Cardiac muscle cell (in vitro differentiated cells and primary cell): ENCODE measurements at regions not wholly inside any gene's neighbourhood (a gene's known extent, or its start where the extent isn't known, plus 50 kb on each side); places are given as distances from the start of the nearest gene placed in this dataset.

ENCODE experiments used
- DNase-seq, 2 donors: peaks; one replicate each; pipeline versions ENCODE4 v3.0.0 to v3.0.0-alpha.2; 2010 to 2017; ENCODE audit warnings: low read depth in 1 of 2, low spot score in 1 of 2
- H3K27ac ChIP-seq: fragments of 200-600 bp; sonication (generic); 2 replicates; pipeline ENCODE4 v1.5.1; 2016
- H3K27me3 ChIP-seq: fragments of 200-600 bp; sonication (generic); 2 replicates; pipeline ENCODE4 v1.6.0; 2016; ENCODE audit warnings: control low read depth
- H3K36me3 ChIP-seq: fragments of 200-600 bp; sonication (generic); 2 replicates; pipeline ENCODE4 v1.5.1; 2016; ENCODE audit warnings: control low read depth
- H3K4me1 ChIP-seq: fragments of 200-600 bp; sonication (generic); 2 replicates; pipeline ENCODE4 v1.8.1; 2017; ENCODE audit warnings: low read depth, mild to moderate bottlenecking, mixed run types
- H3K4me3 ChIP-seq: fragments of 200-600 bp; sonication (generic); 2 replicates; pipeline ENCODE4 v1.5.1; 2016; ENCODE audit warnings: mild to moderate bottlenecking
- H3K9me3 ChIP-seq: fragments of 200-600 bp; sonication (generic); 2 replicates; pipeline ENCODE4 v1.5.1; 2017; ENCODE audit warnings: low read depth, mild to moderate bottlenecking, control low read depth
- TF ChIP-seq, protein P1 (sequence below): IDR thresholded peaks from 2 replicates; pipeline ENCODE4 v1.5.1; 2012; ENCODE audit warnings: low read depth, mild to moderate bottlenecking, low read length

DNA sequence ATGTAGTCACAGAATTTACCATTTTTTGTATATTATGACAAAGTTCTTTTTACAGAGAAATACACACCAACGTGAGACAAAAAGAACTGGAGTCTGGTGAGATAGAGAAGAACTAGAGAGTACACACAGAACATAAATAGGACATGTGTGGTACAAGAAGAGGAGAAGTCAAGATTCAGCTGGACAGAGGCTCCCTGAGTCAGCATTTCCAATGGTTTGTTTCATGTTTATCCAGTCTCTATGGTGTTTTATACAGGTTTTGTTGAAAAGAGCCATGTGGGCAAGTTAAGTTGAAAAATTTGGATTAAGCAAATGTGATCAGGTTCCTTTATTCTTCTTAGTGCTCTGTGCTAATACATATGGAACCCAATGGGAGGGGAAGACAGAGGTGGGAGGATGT is 105.5 kb upstream of the AKR1E2 start:
- Histone ChIP-seq H3K4me3 (no peak overlapping the region), H3K27me3 (no peaks in the 10 kb centered on the region), H3K27ac (no peak overlapping the region), H3K4me1 (no peaks in the 10 kb centered on the region), H3K36me3 (no peaks in the 10 kb centered on the region), H3K9me3 (no peaks in the 10 kb centered on the region)
- TF ChIP-seq, protein P1, sequence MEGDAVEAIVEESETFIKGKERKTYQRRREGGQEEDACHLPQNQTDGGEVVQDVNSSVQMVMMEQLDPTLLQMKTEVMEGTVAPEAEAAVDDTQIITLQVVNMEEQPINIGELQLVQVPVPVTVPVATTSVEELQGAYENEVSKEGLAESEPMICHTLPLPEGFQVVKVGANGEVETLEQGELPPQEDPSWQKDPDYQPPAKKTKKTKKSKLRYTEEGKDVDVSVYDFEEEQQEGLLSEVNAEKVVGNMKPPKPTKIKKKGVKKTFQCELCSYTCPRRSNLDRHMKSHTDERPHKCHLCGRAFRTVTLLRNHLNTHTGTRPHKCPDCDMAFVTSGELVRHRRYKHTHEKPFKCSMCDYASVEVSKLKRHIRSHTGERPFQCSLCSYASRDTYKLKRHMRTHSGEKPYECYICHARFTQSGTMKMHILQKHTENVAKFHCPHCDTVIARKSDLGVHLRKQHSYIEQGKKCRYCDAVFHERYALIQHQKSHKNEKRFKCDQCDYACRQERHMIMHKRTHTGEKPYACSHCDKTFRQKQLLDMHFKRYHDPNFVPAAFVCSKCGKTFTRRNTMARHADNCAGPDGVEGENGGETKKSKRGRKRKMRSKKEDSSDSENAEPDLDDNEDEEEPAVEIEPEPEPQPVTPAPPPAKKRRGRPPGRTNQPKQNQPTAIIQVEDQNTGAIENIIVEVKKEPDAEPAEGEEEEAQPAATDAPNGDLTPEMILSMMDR = no peak
- peak in 1 of 2 donors; percentile 19 for DNase-seq

GRCh38 chr10:4719671-4720070 is 106.3 kb upstream of the AKR1E2 start:
- Histone ChIP-seq H3K9me3 (no peaks in the 10 kb centered on the region), H3K27ac (no peak overlapping the region), H3K27me3 (no peaks in the 10 kb centered on the region), H3K4me3 (no peak overlapping the region), H3K4me1 (no peaks in the 10 kb centered on the region), H3K36me3 (no peaks in the 10 kb centered on the region)
- DNase-seq = no peak
- TF ChIP-seq, protein P1 = no peak

DNA sequence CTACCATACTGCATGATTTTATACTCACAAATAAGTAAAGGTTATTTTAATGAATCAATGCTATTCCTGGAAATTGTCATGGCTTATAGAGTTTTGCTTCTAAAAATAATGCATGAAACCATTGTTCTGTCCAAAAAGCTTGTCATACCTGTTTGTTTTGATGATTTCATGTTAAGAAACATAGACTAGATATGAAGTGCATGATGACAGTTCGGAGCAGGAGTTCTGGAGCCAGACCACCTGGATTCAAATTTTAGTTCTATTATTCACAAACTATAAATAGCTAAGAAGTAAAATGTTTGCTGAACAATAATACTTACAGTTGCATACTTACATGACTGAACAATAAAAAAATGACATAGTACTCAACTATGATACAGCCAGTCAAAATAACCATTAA is 107.0 kb upstream of the AKR1E2 start:
- no peak overlapping the region for H3K27ac ChIP-seq
- no peak for DNase-seq
- no peaks in the 10 kb centered on the region for H3K9me3 ChIP-seq
- TF ChIP-seq, protein P1 = no peak
- no peaks in the 10 kb centered on the region for H3K36me3 ChIP-seq
- no peaks in the 10 kb centered on the region for H3K4me1 ChIP-seq
- no peak overlapping the region for H3K4me3 ChIP-seq
- H3K27me3 ChIP-seq = no peaks in the 10 kb centered on the region

GRCh38 chr10:4718544-4718943 is 107.5 kb upstream of the AKR1E2 start:
- H3K27me3 ChIP-seq = no peaks in the 10 kb centered on the region
- no peaks in the 10 kb centered on the region for H3K9me3 ChIP-seq
- no peak overlapping the region for H3K27ac ChIP-seq
- TF ChIP-seq, protein P1 = no peak
- H3K36me3 ChIP-seq = no peaks in the 10 kb centered on the region
- no peaks in the 10 kb centered on the region for H3K4me1 ChIP-seq
- DNase-seq = no peak
- no peak overlapping the region for H3K4me3 ChIP-seq

DNA sequence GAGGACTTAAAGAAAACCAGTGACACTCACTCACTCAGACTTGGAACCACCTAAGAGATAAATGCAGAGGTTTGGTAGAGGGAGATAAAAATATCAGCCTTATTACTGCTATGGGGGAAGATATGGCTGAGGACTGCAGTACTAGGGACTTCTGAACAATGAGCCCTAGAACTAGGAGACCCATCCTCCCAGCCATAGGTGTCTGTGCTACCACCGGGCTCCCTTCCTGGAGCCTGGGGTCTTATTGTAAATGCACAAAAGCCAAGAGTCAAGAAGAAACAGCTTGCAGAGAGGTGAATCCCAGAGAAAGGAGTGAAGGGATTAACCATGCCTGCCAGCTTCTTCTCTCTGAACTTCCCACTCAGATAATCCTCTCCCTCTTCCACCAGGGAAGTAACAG is 108.3 kb upstream of the AKR1E2 start:
- TF ChIP-seq, protein P1 = no peak
- H3K27me3 ChIP-seq = no peaks in the 10 kb centered on the region
- H3K27ac ChIP-seq = no peak overlapping the region
- no peaks in the 10 kb centered on the region for H3K4me1 ChIP-seq
- DNase-seq = no peak
- H3K9me3 ChIP-seq = no peaks in the 10 kb centered on the region
- no peaks in the 10 kb centered on the region for H3K36me3 ChIP-seq
- H3K4me3 ChIP-seq = no peak overlapping the region

GRCh38 chr10:4710858-4711257 is 115.1 kb upstream of the AKR1E2 start:
- TF ChIP-seq, protein P1 = no peak
- H3K4me1 ChIP-seq = no peaks in the 10 kb centered on the region
- no peaks in the 10 kb centered on the region for H3K36me3 ChIP-seq
- no peaks in the 10 kb centered on the region for H3K9me3 ChIP-seq
- H3K27me3 ChIP-seq = no peaks in the 10 kb centered on the region
- no peak for DNase-seq
- no peak overlapping the region for H3K27ac ChIP-seq
- H3K4me3 ChIP-seq = no peak overlapping the region
